Liver (tissue), 3 donors: ENCODE measurements at regions not wholly inside any gene's neighbourhood (a gene's known extent, or its start where the extent isn't known, plus 50 kb on each side); places are given as distances from the start of the nearest gene placed in this dataset.
"Not testable (repeated sequence)": the region's sequence is repeated elsewhere in the genome, so short reads cannot be mapped to it uniquely, and the experiment has no call there.

Source experiments
- CTCF ChIP-seq: fragments of 150-350 bp; IDR thresholded peaks from 2 replicates; pipeline ENCODE4 v1.5.1; 2017; ENCODE audit warnings: improper control_type of control experiment, low read depth, low read length; ENCODE audit not compliant: missing input control
- EGR1 ChIP-seq, 2 donors: IDR thresholded peaks; 2 replicates each; pipeline ENCODE4 v1.6.1; 2016 to 2018; ENCODE audit warnings: antibody characterized with exemption in 2 of 2, low read depth in 2 of 2
- HNF4G ChIP-seq: IDR thresholded peaks from 2 replicates; pipeline ENCODE4 v1.6.1; 2016; ENCODE audit warnings: antibody characterized with exemption
- MAX ChIP-seq: IDR thresholded peaks from 2 replicates; pipeline ENCODE4 v1.6.1; 2016; ENCODE audit warnings: antibody characterized with exemption
- RAD21 ChIP-seq, 2 donors: IDR thresholded peaks; 2 replicates each; pipeline ENCODE4 v1.6.1; 2016; ENCODE audit warnings: antibody characterized with exemption in 2 of 2, mild to moderate bottlenecking in 2 of 2
- TAF1 ChIP-seq: conservative IDR thresholded peaks from 2 replicates; pipeline ENCODE4 v1.6.1; 2016; ENCODE audit warnings: antibody characterized with exemption, mild to moderate bottlenecking
- YY1 ChIP-seq: IDR thresholded peaks from 2 replicates; pipeline ENCODE4 v1.6.1; 2016; ENCODE audit warnings: antibody characterized with exemption, mild to moderate bottlenecking
- TF ChIP-seq, protein P1 (sequence below): IDR thresholded peaks from 2 replicates; pipeline ENCODE4 v1.6.1; 2016; ENCODE audit warnings: antibody characterized with exemption, mild to moderate bottlenecking
- TF ChIP-seq, protein P2 (sequence below): IDR thresholded peaks from 2 replicates; pipeline ENCODE4 v1.6.1; 2016; ENCODE audit warnings: antibody characterized with exemption
- TF ChIP-seq, protein P3 (sequence below): IDR thresholded peaks from 2 replicates; pipeline ENCODE4 v1.6.1; 2016; ENCODE audit warnings: antibody characterized with exemption
- donor health status: healthy.
- donor health status: healthy.

DNA sequence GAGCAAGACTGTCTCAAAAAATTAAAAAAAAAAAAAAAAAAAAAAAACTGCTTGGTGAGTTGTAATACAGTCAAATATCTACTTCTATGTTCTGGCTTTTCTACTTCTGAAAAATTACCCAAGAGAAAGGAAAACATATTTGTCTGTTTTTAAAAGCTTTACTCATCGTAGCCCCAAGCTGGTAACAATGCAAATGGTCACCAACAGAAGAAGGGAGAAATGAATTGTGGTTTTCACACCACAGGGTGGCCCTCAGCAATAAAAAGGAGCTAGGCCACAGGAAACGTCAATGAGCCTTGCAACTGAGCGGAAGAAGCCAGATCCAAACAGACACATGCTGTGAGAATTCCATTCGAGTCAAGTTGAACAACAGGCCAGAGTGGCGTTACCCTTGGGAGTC lies 121.0 kb downstream of the CDRT15L2 start:
- not testable (repeated sequence) for TF ChIP-seq RAD21 (IDR thresholded peaks at IDR 0.05); CTCF; YY1; TAF1; HNF4G; EGR1 (IDR thresholded peaks at IDR 0.05; ENCODE audit: low read depth in 2 of 2); MAX
- TF ChIP-seq, protein P1, sequence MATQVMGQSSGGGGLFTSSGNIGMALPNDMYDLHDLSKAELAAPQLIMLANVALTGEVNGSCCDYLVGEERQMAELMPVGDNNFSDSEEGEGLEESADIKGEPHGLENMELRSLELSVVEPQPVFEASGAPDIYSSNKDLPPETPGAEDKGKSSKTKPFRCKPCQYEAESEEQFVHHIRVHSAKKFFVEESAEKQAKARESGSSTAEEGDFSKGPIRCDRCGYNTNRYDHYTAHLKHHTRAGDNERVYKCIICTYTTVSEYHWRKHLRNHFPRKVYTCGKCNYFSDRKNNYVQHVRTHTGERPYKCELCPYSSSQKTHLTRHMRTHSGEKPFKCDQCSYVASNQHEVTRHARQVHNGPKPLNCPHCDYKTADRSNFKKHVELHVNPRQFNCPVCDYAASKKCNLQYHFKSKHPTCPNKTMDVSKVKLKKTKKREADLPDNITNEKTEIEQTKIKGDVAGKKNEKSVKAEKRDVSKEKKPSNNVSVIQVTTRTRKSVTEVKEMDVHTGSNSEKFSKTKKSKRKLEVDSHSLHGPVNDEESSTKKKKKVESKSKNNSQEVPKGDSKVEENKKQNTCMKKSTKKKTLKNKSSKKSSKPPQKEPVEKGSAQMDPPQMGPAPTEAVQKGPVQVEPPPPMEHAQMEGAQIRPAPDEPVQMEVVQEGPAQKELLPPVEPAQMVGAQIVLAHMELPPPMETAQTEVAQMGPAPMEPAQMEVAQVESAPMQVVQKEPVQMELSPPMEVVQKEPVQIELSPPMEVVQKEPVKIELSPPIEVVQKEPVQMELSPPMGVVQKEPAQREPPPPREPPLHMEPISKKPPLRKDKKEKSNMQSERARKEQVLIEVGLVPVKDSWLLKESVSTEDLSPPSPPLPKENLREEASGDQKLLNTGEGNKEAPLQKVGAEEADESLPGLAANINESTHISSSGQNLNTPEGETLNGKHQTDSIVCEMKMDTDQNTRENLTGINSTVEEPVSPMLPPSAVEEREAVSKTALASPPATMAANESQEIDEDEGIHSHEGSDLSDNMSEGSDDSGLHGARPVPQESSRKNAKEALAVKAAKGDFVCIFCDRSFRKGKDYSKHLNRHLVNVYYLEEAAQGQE, result not testable (repeated sequence)
- TF ChIP-seq, protein P2, sequence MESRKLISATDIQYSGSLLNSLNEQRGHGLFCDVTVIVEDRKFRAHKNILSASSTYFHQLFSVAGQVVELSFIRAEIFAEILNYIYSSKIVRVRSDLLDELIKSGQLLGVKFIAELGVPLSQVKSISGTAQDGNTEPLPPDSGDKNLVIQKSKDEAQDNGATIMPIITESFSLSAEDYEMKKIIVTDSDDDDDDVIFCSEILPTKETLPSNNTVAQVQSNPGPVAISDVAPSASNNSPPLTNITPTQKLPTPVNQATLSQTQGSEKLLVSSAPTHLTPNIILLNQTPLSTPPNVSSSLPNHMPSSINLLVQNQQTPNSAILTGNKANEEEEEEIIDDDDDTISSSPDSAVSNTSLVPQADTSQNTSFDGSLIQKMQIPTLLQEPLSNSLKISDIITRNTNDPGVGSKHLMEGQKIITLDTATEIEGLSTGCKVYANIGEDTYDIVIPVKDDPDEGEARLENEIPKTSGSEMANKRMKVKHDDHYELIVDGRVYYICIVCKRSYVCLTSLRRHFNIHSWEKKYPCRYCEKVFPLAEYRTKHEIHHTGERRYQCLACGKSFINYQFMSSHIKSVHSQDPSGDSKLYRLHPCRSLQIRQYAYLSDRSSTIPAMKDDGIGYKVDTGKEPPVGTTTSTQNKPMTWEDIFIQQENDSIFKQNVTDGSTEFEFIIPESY, result not testable (repeated sequence)
- TF ChIP-seq, protein P3, sequence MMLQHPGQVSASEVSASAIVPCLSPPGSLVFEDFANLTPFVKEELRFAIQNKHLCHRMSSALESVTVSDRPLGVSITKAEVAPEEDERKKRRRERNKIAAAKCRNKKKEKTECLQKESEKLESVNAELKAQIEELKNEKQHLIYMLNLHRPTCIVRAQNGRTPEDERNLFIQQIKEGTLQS, result not testable (repeated sequence)
